GM19467 (cell line): ENCODE measurements at regions not wholly inside any gene's neighbourhood (a gene's known extent, or its start where the extent isn't known, plus 50 kb on each side); places are given as distances from the start of the nearest gene placed in this dataset.

Experiments used
- ATAC-seq: cut with Tn5 transposase; IDR thresholded peaks from one replicate; pipeline ENCODE4 v1.9.1; 2021; ENCODE audit warnings: mild to moderate bottlenecking, moderate library complexity; ENCODE audit not compliant: unreplicated experiment

DNA sequence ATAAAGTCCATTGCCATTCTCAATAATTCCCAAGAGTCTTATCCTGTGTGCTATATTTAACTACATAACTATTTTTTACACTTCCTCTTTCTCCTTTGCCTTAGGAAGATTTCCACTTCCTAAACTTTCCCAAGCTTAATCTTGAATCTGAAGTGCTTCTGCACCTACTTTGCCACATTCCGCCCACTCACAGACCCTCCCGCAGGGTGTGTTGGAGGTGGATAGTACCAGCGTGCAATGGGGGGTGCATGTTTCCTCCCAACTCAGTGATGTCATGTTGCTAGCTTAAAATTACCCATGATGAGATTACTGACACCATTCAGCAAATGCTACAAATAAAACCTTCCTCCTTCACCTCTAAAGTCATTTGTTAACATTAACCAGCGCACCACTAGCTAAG lies 460.2 kb downstream of the NR2F1-AS1 start:
- ATAC-seq, result no peak

DNA sequence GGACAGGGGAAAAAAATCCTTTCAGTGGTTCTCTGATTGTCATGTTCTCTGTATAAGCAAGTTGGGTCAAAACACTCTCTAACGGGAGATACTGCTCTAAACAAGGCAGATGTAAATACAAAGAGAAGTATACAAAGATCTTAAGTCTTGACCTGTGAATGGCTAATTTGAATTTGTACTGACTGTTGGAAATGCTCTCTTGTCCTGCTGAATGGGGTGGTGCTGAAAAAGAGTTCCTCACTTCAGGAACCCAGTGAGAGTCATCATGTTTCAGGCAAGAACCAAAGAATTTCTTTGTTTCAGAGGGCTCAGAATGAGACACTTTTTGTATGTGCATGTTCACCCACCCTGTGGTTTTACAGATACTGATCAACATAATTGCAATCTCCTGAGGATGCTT lies 461.0 kb downstream of the NR2F1-AS1 start:
- no peak for ATAC-seq

DNA sequence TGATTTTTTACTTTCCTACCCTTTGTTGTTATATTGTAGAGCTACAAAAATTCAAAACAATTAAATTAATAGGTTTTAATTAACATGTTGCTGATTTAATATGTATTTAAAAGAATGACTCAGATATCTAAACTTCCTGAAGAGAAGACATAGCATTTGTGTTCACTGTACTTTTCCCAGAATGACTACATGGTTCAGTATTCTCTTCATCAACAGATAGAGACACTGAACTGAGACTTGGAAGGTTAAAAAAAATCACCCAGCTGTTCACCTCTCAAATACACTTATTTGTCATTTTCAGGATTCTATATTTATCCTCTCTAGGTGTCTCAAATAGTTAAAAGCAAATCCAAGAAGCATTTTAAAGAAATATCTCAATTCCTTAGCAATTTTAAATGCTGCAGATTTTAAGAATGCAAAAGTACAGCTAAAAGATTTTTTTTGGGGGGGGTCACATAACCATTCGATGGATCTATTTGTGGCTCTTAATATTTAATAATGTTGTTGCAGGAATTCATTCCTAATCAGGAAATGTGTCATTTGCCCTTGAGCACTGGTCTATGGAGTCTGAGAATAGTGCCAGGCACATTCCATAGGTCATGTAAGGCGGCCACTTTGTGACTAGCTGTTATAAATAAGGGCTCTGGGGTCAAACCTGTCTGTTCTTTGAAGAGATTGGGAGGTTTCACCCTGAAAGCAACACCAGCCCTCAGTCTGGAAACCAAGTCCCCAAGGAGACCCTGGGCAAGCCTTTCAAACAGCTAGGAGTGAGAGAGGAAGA lies 463.1 kb downstream of the NR2F1-AS1 start:
- no peak for ATAC-seq

GRCh38 chr5:93107805-93108520 lies 473.1 kb downstream of the NR2F1-AS1 start:
- ATAC-seq, result no peak

DNA sequence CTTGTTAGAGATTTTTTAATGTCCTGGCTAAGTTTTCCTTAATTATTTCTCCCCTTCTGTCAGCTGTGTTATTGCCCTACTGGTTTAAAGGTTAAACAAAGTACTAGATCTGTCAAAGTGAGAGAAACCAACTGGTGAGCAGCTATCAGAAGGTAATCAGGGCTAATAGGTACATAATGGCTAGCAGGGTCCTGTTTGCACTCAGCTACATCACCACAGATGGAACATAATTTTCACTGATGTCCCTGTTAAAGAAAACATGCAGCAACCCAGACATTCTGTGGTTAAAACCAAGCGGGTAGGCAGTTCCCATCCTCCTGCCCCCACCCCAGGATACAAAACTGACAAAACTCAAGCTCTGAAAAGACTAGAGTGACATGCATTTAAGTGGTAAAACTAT lies 473.9 kb downstream of the NR2F1-AS1 start:
- no peak for ATAC-seq

- ATAC-seq, result no peak
Measured at GRCh38 chr5:93101661-93102060, 479.4 kb downstream of the NR2F1-AS1 start.

DNA sequence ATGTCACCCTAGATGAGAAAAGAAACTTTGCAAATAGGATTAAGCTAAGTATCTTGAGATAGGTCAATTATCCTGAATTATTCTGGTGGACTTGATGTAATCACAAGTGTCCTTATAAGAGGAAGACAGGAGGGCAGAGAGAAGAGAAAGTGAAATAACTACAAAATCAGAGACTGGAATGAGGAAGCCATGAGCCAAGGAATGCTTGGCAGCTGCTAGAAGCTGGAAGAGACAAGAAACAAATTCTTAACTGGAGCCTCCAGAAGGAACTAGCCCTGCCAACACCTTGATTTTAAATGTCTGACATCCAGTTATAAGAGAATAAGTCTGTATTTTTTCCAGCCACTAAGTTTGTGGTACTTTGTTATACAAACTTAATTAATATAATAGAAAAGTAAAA lies 480.0 kb downstream of the NR2F1-AS1 start:
- ATAC-seq, result no peak

GRCh38 chr5:93100428-93100827 lies 480.6 kb downstream of the NR2F1-AS1 start:
- no peak for ATAC-seq

DNA sequence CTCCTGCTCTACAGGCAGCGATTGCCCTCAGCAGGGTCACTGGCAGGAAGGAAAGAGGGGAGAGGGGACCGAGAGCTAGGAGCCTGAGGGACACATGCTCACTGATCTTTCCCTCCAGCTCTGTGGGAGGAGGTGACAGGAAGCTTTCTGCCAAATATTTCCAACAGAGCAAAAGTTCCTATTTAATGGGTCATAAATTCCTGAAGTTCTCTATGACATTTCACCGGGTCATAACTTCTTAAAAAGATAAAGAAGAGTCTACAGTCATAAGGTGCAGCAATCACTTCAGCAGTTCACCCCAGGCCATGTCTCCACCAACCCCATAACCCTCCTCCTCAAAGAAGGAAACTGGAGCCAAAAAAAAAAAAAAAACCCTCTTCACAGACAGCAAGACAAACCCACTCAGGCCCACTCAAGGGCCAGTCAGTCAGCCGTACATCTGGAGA lies 481.1 kb downstream of the NR2F1-AS1 start:
- ATAC-seq, result no peak

DNA sequence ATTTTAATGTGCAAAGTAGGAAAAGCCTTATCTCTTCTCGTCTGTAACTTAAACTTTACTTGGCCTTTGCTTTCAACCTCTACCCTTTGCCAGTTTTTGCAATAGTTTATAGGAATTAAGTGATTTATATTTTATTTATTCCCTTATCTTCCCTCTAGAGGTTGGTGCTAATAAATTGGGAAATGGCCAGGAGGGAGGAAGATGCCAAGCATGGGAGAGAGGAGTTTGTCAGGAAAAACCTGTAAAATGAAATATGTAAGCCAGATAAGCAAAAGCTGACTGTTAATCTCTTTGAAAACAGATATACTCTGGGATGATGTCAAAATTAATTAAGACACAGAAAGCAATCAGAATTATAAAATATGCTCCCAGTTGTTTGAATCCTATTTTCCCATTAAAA lies 484.5 kb downstream of the NR2F1-AS1 start:
- ATAC-seq, result no peak

- no peak for ATAC-seq
Measured at GRCh38 chr5:93092349-93093105, 488.5 kb downstream of the NR2F1-AS1 start.

GRCh38 chr5:93090698-93091097 lies 490.3 kb downstream of the NR2F1-AS1 start:
- no peak for ATAC-seq

GRCh38 chr5:93088592-93089389 lies 492.2 kb downstream of the NR2F1-AS1 start:
- no peak for ATAC-seq

DNA sequence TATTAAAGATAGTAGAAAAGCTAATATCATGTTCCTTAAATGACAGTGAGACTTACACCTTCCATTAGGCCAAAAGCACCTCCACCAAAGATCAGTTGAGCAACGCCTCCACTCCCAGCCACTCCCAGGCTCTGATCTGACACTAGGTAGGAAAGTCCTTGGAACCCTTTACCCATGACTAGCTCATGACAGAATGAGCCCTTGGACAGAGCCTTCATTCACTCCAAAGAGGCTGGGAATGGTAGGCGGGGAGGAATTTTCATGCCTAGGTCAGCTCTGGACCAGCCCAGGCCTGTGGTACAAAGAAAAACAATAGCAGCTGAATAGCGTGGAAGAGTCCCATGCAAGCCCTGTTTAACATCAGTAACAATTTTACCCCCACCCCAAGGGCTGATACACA lies 493.7 kb downstream of the NR2F1-AS1 start:
- no peak for ATAC-seq

GRCh38 chr5:93082981-93083380 lies 498.0 kb downstream of the NR2F1-AS1 start:
- no peak for ATAC-seq

DNA sequence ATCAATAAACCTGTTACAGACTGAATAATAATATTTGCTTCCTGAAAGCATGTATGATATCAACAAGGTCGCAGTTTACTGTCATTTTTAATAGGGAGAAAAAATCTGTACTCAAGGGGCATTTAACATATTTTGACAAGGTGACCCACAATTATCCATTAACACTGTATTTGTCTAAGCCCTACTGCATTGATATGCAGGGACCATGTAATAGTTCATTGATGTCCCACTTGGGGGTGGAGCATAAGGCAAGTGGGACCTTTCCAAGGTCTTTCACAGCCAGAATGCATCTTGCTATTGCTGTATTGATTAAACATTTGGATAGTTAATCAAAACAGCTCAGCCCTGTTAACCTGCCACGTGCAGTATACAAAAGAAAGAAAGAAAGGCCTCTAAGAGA lies 502.0 kb downstream of the NR2F1-AS1 start:
- no peak for ATAC-seq

DNA sequence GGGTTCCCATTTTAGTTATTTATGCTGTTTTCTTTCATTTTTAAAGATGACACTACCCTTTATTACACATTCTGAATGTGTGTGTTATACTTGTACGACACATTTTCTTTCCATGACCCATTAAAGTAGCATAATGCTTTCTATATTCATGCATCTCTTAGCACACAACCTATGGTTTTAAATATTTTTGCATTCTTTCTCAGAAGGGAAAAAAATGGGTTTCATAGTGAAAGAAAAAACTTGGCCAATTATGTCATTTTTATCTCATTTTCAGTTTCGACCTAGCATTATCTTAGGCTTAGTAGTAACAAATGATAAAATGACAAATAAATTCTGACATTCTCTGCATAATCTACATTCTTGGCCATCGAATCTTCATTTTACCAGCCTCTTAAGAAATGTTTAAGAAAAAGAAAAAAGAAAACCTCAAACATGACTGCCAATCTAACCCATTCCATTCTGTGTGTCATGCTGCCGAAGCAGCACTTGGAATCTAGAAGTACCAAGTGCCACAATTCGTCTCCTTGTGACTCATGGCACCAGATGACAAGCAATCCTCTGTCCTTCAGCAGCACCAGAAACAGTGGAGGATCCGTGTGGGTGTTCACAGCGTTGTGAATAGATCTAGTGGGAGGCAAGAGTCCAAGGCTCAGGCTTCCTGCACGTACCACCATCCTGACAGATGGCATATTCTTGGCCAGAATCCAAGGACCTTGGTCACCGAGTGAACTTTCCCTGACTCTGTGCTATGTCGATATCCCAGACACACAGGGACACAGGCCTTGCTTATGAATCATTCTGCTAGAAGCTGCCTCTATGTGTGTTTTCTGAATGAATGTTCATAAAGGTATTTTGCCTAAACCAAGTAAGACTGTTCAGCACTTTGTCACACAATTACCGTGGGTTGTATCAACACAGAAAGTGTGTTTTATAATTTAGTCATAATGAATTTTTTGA lies 502.7 kb downstream of the NR2F1-AS1 start:
- peak; percentile 67 for ATAC-seq

DNA sequence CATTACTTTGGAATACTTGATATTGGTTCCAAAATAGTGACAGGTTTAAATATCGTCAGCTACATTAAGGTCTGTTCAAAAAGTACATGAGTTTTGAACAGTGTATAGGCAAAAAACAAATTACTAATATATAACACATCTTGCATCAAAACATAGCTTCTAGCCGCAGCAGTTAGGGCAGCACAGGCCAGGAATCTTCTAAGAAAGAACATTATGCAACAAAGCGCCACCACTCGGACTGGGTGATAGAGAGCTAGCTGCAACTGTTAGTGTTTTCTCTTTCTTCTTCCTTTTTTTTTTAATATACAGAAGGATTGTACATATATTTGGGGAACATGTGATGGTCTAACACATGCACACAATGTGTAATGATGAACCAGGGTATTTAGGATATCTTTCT lies 504.5 kb downstream of the NR2F1-AS1 start:
- ATAC-seq, result no peak

DNA sequence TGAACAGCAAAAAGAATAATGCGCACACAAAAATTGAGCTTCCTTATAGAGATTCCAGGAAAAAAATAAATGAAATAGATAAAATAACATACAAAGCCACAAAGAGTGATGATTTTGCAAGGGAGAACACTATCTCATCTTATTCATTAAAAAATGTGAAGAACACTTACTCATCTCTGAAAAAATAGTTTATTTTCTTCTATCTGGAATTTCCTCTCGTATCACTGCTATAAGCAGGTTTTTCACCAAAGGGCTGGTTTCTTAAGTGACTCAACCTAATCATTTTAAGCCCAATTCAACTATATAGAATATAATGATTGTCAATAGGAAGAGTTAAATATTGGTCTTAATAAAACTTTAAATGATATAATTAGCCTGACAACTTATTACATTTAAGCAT lies 504.9 kb downstream of the NR2F1-AS1 start:
- ATAC-seq, result no peak

GRCh38 chr5:93073547-93073946 lies 507.5 kb downstream of the NR2F1-AS1 start:
- ATAC-seq, result no peak
